Cardiac muscle cell (in vitro differentiated cells and primary cell): ENCODE measurements at regions not wholly inside any gene's neighbourhood (a gene's known extent, or its start where the extent isn't known, plus 50 kb on each side); places are given as distances from the start of the nearest gene placed in this dataset.

Source experiments
- DNase-seq, 2 donors: peaks; one replicate each; pipeline versions ENCODE4 v3.0.0 to v3.0.0-alpha.2; 2010 to 2017; ENCODE audit warnings: low read depth in 1 of 2, low spot score in 1 of 2
- H3K27ac ChIP-seq: fragments of 200-600 bp; sonication (generic); 2 replicates; pipeline ENCODE4 v1.5.1; 2016
- H3K27me3 ChIP-seq: fragments of 200-600 bp; sonication (generic); 2 replicates; pipeline ENCODE4 v1.6.0; 2016; ENCODE audit warnings: control low read depth
- H3K36me3 ChIP-seq: fragments of 200-600 bp; sonication (generic); 2 replicates; pipeline ENCODE4 v1.5.1; 2016; ENCODE audit warnings: control low read depth
- H3K4me1 ChIP-seq: fragments of 200-600 bp; sonication (generic); 2 replicates; pipeline ENCODE4 v1.8.1; 2017; ENCODE audit warnings: low read depth, mild to moderate bottlenecking, mixed run types
- H3K4me3 ChIP-seq: fragments of 200-600 bp; sonication (generic); 2 replicates; pipeline ENCODE4 v1.5.1; 2016; ENCODE audit warnings: mild to moderate bottlenecking
- H3K9me3 ChIP-seq: fragments of 200-600 bp; sonication (generic); 2 replicates; pipeline ENCODE4 v1.5.1; 2017; ENCODE audit warnings: low read depth, mild to moderate bottlenecking, control low read depth
- TF ChIP-seq, protein P1 (sequence below): IDR thresholded peaks from 2 replicates; pipeline ENCODE4 v1.5.1; 2012; ENCODE audit warnings: low read depth, mild to moderate bottlenecking, low read length

GRCh38 chr5:117486879-117487391, 912.3 kb upstream of the SEMA6A start:
- Histone ChIP-seq H3K4me3 (no peak overlapping the region), H3K9me3 (no peaks in the 10 kb centered on the region)
- no peak for DNase-seq

GRCh38 chr5:117486261-117486660, 911.6 kb upstream of the SEMA6A start:
- H3K27me3 ChIP-seq, result no peaks in the 10 kb centered on the region
- H3K4me3 ChIP-seq, result no peak overlapping the region
- H3K27ac ChIP-seq, result no peak overlapping the region
- H3K9me3 ChIP-seq, result no peaks in the 10 kb centered on the region
- TF ChIP-seq, protein P1, sequence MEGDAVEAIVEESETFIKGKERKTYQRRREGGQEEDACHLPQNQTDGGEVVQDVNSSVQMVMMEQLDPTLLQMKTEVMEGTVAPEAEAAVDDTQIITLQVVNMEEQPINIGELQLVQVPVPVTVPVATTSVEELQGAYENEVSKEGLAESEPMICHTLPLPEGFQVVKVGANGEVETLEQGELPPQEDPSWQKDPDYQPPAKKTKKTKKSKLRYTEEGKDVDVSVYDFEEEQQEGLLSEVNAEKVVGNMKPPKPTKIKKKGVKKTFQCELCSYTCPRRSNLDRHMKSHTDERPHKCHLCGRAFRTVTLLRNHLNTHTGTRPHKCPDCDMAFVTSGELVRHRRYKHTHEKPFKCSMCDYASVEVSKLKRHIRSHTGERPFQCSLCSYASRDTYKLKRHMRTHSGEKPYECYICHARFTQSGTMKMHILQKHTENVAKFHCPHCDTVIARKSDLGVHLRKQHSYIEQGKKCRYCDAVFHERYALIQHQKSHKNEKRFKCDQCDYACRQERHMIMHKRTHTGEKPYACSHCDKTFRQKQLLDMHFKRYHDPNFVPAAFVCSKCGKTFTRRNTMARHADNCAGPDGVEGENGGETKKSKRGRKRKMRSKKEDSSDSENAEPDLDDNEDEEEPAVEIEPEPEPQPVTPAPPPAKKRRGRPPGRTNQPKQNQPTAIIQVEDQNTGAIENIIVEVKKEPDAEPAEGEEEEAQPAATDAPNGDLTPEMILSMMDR, result no peak
- no peaks in the 10 kb centered on the region for H3K36me3 ChIP-seq
- H3K4me1 ChIP-seq, result peaks cover 3% of the 10 kb centered on the region
- DNase-seq, result no peak

More at GRCh38 chr5:117486879-117487391, 912.3 kb upstream of the SEMA6A start:
- Histone ChIP-seq H3K4me1 (peaks cover 3% of the 10 kb centered on the region), H3K27me3 (no peaks in the 10 kb centered on the region), H3K27ac (no peak overlapping the region), H3K36me3 (no peaks in the 10 kb centered on the region)
- TF ChIP-seq, protein P1, result no peak

DNA sequence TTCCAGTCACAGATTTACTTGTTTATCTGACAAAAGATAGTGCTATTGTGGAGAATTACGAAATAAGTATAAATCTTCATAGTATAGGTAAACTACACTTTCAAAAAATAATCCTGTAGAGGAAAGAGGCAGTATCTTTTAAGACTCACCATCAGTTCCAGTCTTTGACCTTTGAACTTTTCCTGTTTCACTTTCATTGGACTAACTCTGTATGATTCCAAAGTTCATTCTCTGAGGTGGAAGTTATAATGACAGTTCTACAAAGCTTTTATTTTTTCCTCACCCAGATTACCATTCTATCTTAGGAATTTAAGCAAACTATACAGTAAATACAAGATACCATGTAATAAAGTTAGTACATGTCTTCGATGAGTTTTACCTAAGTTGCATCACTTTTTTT, 901.3 kb upstream of the SEMA6A start:
- Histone ChIP-seq H3K4me1 (no peaks in the 10 kb centered on the region), H3K4me3 (no peak overlapping the region), H3K27ac (no peak overlapping the region), H3K27me3 (no peaks in the 10 kb centered on the region), H3K36me3 (no peaks in the 10 kb centered on the region), H3K9me3 (no peaks in the 10 kb centered on the region)
- TF ChIP-seq, protein P1, result no peak
- no peak for DNase-seq

DNA sequence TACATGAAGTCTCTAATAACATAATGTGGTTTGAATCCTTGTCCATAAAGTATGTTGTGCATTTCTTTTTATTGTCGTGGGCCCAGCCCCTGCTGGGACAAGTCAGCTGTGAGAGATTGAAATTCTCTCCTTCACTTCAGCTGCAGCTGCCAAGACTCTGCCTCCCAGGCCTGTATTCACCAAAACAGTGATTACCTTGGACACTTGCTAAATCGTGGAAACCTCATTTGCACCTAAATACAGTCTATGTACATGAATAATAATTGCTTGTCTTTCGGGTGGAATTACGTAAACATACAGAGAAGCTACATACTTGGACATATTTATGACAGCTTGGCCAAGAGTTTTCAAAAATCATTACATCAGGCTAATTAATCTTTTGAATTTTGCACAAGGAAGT, 898.5 kb upstream of the SEMA6A start:
- H3K27me3 ChIP-seq, result no peaks in the 10 kb centered on the region
- no peak for DNase-seq
- no peak overlapping the region for H3K27ac ChIP-seq
- no peak overlapping the region for H3K4me3 ChIP-seq
- H3K9me3 ChIP-seq, result no peaks in the 10 kb centered on the region
- no peaks in the 10 kb centered on the region for H3K36me3 ChIP-seq
- TF ChIP-seq, protein P1, result no peak
- no peaks in the 10 kb centered on the region for H3K4me1 ChIP-seq

DNA sequence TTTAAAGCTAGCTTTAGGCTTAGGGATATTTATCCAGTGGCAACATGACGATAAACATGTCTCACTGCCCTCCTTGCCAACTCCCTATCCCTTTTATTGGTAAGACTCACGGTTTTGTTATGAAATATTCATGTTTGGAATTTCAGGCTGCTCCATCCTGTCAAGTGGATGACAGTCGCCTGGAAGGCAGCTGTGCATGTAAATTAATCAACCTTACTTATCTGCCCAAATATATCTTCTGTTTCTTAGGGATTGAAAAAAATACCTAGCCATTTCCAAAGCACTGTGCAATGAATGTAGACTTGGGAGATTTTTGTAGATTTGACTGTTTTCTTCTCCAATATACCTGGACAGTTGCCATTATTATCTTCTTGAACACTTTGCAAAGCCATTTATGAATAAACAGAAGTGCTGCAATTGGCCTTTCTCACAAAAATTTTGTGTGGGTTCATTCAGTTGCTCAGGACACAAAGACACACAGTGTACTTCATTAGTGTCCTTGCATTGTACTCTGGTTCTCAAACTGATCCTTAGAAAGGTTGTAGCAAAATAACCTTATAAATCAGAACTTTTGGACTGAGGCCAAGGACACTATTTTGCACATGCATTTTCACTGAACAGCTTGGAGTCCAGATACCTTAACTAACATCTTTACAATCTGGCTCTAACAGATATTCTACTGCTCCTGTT, 889.4 kb upstream of the SEMA6A start:
- DNase-seq, result no peak
- Histone ChIP-seq H3K4me1 (no peaks in the 10 kb centered on the region), H3K27ac (no peak overlapping the region), H3K4me3 (no peak overlapping the region), H3K9me3 (no peaks in the 10 kb centered on the region), H3K36me3 (no peaks in the 10 kb centered on the region), H3K27me3 (no peaks in the 10 kb centered on the region)
- TF ChIP-seq, protein P1, result no peak
